HAP-1 (cell line): ENCODE measurements at regions not wholly inside any gene's neighbourhood (a gene's known extent, or its start where the extent isn't known, plus 50 kb on each side); places are given as distances from the start of the nearest gene placed in this dataset.
"Not testable (repeated sequence)": the region's sequence is repeated elsewhere in the genome, so short reads cannot be mapped to it uniquely, and the experiment has no call there.

ENCODE experiments used
- DNase-seq, 2 experiments: peaks; one replicate each; pipeline ENCODE4 v3.0.0-alpha.2; 2016 to 2020; ENCODE audit warnings: low spot score in 2 of 2
- H3K27me3 ChIP-seq: fragments of 250-450 bp; sonication (Bioruptor Pico); 2 replicates; pipeline ENCODE4 v1.5.1; 2020; ENCODE audit warnings: low read depth, mild to moderate bottlenecking, moderate library complexity
- H3K36me3 ChIP-seq: fragments of 250-450 bp; sonication (Bioruptor Pico); replicated peaks from 2 replicates; pipeline ENCODE4 v1.5.1; 2020; ENCODE audit warnings: mild to moderate bottlenecking
- H3K4me1 ChIP-seq: fragments of 250-450 bp; sonication (Bioruptor Pico); 2 replicates; pipeline ENCODE4 v1.5.1; 2020; ENCODE audit warnings: mild to moderate bottlenecking
- H3K4me3 ChIP-seq: fragments of 250-450 bp; sonication (Bioruptor Pico); 2 replicates; pipeline ENCODE4 v1.5.1; 2020; ENCODE audit warnings: mild to moderate bottlenecking, moderate library complexity
- H3K9me3 ChIP-seq: fragments of 250-450 bp; sonication (Bioruptor Pico); 2 replicates; pipeline ENCODE4 v1.5.1; 2020; ENCODE audit warnings: mild to moderate bottlenecking, moderate library complexity
- in situ Hi-C: fragments of 300-500 bp; cut with MboI; formaldehyde crosslinking; loops from 3 replicates; pipeline ENCODE4 v1.14.3; 2020; ENCODE audit warnings: low sequenced_read_pairs, inconsistent platforms, mixed read lengths

DNA sequence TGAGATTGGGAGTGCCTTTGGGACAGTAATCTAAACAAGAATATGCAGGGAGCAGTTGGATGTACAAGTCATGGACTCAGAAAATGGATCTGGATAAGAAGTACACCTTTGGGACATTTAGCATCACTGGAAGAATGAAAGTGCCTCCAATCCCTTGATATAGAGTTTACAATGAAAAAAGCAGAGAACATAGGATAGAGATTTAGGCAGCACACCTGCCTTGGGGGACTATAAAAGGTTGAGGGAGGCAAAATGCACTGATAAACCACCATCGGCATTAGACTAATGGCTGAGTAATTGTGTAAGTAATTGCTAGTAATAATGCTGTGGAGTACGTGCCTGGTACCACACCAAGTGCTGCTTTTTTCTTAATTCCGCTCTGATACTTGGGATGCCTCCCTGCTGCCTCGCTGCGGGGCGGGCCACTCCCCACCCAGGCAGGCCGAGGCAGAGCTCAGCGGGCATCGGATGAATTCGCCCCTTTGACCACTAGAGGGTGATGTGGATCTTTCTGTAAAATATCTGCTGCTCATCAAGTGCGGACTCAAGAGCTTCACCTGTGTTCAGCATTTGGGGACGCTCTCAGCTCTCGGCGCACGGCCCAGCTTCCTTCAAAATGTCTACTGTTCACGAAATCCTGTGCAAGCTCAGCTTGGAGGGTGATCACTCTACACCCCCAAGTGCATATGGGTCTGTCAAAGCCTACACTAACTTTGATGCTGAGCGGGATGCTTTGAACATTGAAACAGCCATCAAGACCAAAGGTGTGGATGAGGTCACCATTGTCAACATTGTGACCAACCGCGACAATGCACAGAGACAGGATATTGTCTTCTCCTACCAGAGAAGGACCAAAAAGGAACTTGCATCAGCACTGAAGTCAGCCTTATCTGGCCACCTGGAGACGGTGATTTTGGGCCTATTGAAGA, 99.9 kb downstream of the ANKRD18B start:
- no peak overlapping the region for H3K4me3 ChIP-seq
- H3K36me3 ChIP-seq: no peaks in the 10 kb centered on the region
- H3K27me3 ChIP-seq: no peaks in the 10 kb centered on the region
- peaks cover 2% of the 10 kb centered on the region; the same call in 1 of the 2 replicates for H3K9me3 ChIP-seq
- peaks cover 4% of the 10 kb centered on the region for H3K4me1 ChIP-seq
- DNase-seq: peak; percentile 57 to 82
- in situ Hi-C loops: loop anchor here (5.0 kb wide), 1 partner anchor 98 kb away; no protein-coding TSS in a partner anchor

GRCh38 chr9:33628318-33628717, 104.3 kb downstream of the ANKRD18B start:
- H3K4me1 ChIP-seq, H3K27me3 ChIP-seq, H3K4me3 ChIP-seq, in situ Hi-C loops, H3K9me3 ChIP-seq, H3K36me3 ChIP-seq, DNase-seq: not testable (repeated sequence)

DNA sequence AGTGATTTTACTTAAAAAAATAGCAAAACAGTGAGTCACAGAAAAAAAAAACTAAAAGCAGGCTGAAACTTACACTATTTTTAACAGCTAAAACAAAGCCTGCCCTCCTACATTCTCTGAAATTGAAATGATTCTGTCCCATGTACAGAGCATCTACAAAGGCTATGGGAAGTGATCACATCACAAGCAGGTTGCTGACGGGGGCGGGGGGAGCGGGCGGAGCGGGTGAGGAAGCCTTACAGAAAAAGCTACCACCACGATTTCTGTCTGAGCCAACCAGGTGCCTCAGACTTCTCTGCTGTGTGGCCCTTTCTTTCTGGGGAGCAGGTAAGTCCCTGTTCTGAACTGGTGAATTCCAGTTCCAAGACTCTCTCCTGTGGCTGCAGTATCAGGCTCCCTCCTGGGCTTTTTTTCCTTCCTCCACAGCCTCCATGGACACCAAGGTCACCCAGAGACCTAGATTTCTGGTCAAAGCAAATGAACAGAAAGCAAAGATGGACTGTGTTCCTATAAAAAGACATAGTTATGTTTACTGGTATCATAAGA, 104.9 kb downstream of the ANKRD18B start:
- Histone ChIP-seq H3K27me3 (no peaks in the 10 kb centered on the region), H3K36me3 (no peaks in the 10 kb centered on the region), H3K9me3 (no peaks in the 10 kb centered on the region), H3K4me3 (no peak overlapping the region), H3K4me1 (peaks cover 3% of the 10 kb centered on the region; the same call in 1 of the 2 replicates)
- in situ Hi-C loops: no loop called here
- DNase-seq: no peak

- in situ Hi-C loops: no loop called here
- Histone ChIP-seq H3K4me1 (peaks cover 3% of the 10 kb centered on the region; the same call in 1 of the 2 replicates), H3K9me3 (no peaks in the 10 kb centered on the region), H3K4me3 (no peak overlapping the region), H3K27me3 (peaks cover 12% of the 10 kb centered on the region; the same call in 1 of the 2 replicates), H3K36me3 (no peaks in the 10 kb centered on the region)
- DNase-seq: no peak
Measured at GRCh38 chr9:33633636-33634035, 109.6 kb downstream of the ANKRD18B start.

- no peak for DNase-seq
- Histone ChIP-seq H3K36me3 (no peaks in the 10 kb centered on the region), H3K27me3 (peaks cover 15% of the 10 kb centered on the region; the same call in 1 of the 2 replicates), H3K4me1 (no peaks in the 10 kb centered on the region), H3K4me3 (no peak overlapping the region), H3K9me3 (no peaks in the 10 kb centered on the region)
- in situ Hi-C loops: no loop called here
Measured at GRCh38 chr9:33637881-33638280, 113.8 kb downstream of the ANKRD18B start.

- Histone ChIP-seq H3K36me3 (no peaks in the 10 kb centered on the region), H3K4me3 (no peak overlapping the region), H3K27me3 (peaks cover 17% of the 10 kb centered on the region; the same call in 1 of the 2 replicates), H3K9me3 (no peaks in the 10 kb centered on the region), H3K4me1 (no peaks in the 10 kb centered on the region)
- no peak for DNase-seq
- in situ Hi-C loops: no loop called here
Measured at GRCh38 chr9:33638391-33638915, 114.4 kb downstream of the ANKRD18B start.

GRCh38 chr9:33645706-33646105, 121.7 kb downstream of the ANKRD18B start:
- peaks cover 8% of the 10 kb centered on the region; the same call in 1 of the 2 replicates for H3K27me3 ChIP-seq
- H3K4me3 ChIP-seq: no peak overlapping the region
- DNase-seq: no peak
- no peaks in the 10 kb centered on the region for H3K4me1 ChIP-seq
- in situ Hi-C loops: no loop called here
- no peaks in the 10 kb centered on the region for H3K36me3 ChIP-seq
- H3K9me3 ChIP-seq: no peaks in the 10 kb centered on the region

DNA sequence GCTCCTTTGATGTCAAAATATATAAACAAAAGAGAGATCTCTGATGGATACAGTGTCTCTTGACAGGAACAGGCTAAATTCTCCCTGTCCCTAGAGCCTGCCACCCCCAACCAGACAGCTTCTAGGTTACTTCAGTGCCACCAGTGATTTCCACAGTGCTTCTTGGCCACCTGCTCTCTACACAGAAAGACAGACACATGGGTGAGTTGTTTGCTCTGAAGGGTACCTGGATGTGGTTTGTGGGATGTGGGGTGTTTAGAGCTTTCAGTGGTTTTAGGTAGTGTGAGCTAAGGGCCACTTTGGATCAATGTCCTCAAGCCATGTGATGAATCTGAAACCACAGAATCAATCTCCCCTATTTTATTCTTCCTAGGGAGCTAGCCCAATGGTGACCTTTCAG, 125.4 kb downstream of the ANKRD18B start:
- in situ Hi-C loops: no loop called here
- Histone ChIP-seq H3K4me1 (no peaks in the 10 kb centered on the region), H3K36me3 (no peaks in the 10 kb centered on the region), H3K4me3 (no peak overlapping the region), H3K9me3 (no peaks in the 10 kb centered on the region), H3K27me3 (peaks cover 6% of the 10 kb centered on the region; the same call in 1 of the 2 replicates)
- DNase-seq: no peak

DNA sequence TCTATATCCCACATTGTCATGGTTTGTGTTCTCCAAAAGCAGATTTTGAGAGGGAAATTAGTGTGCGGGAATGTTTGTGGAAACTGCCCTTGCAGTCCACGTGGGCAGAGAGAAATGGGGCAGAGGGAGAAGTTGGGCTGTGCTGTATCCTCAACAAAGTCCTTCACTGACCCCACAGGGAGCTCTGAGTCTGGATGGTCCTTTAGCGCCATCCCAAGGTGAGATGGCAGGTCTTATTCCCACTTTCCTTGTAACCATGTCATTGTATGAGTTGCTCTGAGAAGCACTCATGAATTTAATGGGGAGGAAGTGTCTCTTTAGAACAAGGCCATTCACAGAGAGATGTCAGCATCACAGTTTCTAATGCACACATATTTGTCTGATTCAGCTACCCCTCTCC, 127.1 kb downstream of the ANKRD18B start:
- in situ Hi-C loops: no loop called here
- peaks cover 12% of the 10 kb centered on the region; the same call in 1 of the 2 replicates for H3K27me3 ChIP-seq

DNA sequence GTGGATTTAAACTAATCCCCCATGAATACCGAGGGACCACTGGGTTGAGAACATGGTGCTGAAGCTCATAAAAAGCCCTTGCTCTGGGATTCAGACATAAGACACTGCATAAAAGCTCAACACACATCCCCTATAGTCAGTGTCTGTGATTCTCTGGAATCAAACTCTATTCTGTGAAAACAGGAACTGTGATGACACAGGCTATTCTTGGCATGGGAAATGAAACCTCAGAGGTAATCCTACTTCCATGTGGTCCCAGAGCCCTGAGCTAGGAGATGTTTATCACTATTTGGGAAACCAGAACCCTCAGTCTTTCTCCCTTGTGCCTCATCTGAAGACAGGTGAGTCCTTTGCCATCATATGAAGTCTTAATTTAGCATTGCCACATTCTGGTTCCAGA, 135.4 kb upstream of the PRSS3 start:
- no peak overlapping the region for H3K4me3 ChIP-seq
- in situ Hi-C loops: no loop called here
- H3K4me1 ChIP-seq: no peaks in the 10 kb centered on the region

More for the DNA sequence above, 127.1 kb downstream of the ANKRD18B start:
- H3K4me3 ChIP-seq: no peak overlapping the region
- H3K36me3 ChIP-seq: no peaks in the 10 kb centered on the region
- DNase-seq: no peak
- no peaks in the 10 kb centered on the region for H3K4me1 ChIP-seq
- no peaks in the 10 kb centered on the region for H3K9me3 ChIP-seq

DNA sequence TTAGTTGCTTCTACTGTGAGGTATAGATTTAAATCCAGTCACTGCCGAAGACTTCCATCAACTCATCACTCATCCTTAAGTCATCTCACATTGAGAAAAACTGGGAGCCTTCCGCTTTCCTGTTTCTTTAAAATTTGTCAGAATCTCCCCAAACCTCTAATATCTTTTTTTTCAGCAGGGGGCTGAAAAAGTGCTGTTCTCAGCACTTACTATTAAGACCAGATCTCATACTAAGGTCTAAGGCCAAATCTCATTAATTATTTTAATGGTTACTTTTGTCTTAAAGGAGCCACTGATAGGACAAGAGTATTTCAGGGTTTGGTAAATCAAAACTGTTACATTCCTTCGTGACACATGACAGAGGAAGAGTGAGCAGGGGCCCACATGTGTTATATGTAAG, 134.6 kb upstream of the PRSS3 start:
- no peak for DNase-seq
- in situ Hi-C loops: no loop called here

More for the DNA sequence above, 135.4 kb upstream of the PRSS3 start:
- Histone ChIP-seq H3K9me3 (no peaks in the 10 kb centered on the region), H3K27me3 (0 out of 2 replicates have a peak, but pooled peaks cover 4% of the 10 kb centered on the region), H3K36me3 (no peaks in the 10 kb centered on the region)
- DNase-seq: no peak

DNA sequence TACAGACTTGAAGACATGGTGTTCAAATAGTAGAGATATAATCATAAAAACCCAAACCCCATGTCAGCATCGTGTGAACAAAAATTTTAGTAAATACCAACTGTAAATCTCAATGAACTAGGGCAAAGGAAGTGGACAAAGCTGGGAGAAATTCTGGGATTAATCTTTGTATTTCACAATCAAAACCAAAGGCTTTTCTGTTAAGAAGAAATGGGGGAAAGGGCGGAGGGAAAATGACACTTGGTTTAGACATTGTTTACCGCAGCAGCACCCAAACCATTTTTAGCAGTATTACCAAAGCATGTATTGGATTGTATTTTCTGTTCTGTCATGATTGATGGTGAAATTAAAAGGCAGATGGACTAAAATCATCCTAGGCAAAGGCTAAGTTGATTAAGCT, 134.2 kb upstream of the PRSS3 start:
- Histone ChIP-seq H3K4me1 (no peaks in the 10 kb centered on the region), H3K4me3 (no peak overlapping the region), H3K27me3 (no peaks in the 10 kb centered on the region), H3K36me3 (no peaks in the 10 kb centered on the region), H3K9me3 (no peaks in the 10 kb centered on the region)
- in situ Hi-C loops: no loop called here
- no peak for DNase-seq

More for the DNA sequence above, 134.6 kb upstream of the PRSS3 start:
- Histone ChIP-seq H3K4me3 (no peak overlapping the region), H3K4me1 (no peaks in the 10 kb centered on the region), H3K36me3 (no peaks in the 10 kb centered on the region), H3K27me3 (no peaks in the 10 kb centered on the region), H3K9me3 (no peaks in the 10 kb centered on the region)

DNA sequence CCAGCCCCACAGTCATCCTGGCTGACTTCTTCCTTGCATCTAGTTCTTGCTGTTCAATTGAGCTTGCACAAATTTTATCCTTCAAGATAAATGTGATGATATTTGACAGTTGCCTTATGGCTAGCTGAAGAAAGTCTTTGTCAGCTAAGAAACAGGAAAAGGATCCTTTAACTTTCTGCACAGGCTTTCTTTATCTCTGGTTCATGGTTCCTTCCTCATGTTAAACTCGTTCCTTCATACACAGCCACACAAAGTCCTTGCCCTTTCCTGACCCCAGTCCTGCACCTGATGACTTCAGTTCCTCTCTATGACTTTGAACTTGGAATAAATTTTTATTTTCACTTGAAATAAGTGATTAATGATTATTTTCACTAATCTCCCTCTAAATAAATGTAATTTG, 132.5 kb upstream of the PRSS3 start:
- no peaks in the 10 kb centered on the region for H3K27me3 ChIP-seq

More for the DNA sequence above, 132.5 kb upstream of the PRSS3 start:
- in situ Hi-C loops: no loop called here
- no peaks in the 10 kb centered on the region for H3K36me3 ChIP-seq
- no peak overlapping the region for H3K4me3 ChIP-seq
- no peak for DNase-seq
- no peaks in the 10 kb centered on the region for H3K4me1 ChIP-seq
- H3K9me3 ChIP-seq: no peaks in the 10 kb centered on the region
